Fibroblast of lung (primary cell): ENCODE measurements at regions not wholly inside any gene's neighbourhood (a gene's known extent, or its start where the extent isn't known, plus 50 kb on each side); places are given as distances from the start of the nearest gene placed in this dataset.

ENCODE experiments used
- DNase-seq, 2 donors: peaks; one replicate each; pipeline versions ENCODE4 v3.0.0 to v3.0.0-alpha.2; 2010; ENCODE audit warnings: low read depth in 2 of 2
- H2AFZ ChIP-seq: 2 replicates; pipeline ENCODE4 v1.5.1; 2012; ENCODE audit warnings: low read length, control low read depth, inconsistent platforms
- H3K27ac ChIP-seq: 2 replicates; pipeline ENCODE4 v1.5.1; 2011; ENCODE audit warnings: low read length, control low read depth; ENCODE audit not compliant: insufficient read depth
- H3K27me3 ChIP-seq: 2 replicates; pipeline ENCODE4 v1.5.1; 2011; ENCODE audit warnings: mild to moderate bottlenecking, low read length; ENCODE audit not compliant: control insufficient read depth, insufficient read depth
- H3K36me3 ChIP-seq: 2 replicates; pipeline ENCODE4 v1.5.1; 2011; ENCODE audit warnings: low read length; ENCODE audit not compliant: control insufficient read depth, insufficient read depth
- H3K4me1 ChIP-seq: 2 replicates; pipeline ENCODE4 v1.5.1; 2011; ENCODE audit warnings: low read length; ENCODE audit not compliant: control insufficient read depth, insufficient read depth; ENCODE audit errors: extremely low read depth
- H3K4me2 ChIP-seq: 2 replicates; pipeline ENCODE4 v1.5.1; 2011; ENCODE audit warnings: low read length, control low read depth; ENCODE audit not compliant: insufficient read depth; ENCODE audit errors: extremely low read depth
- H3K4me3 ChIP-seq, 4 experiments: fragments of 200-600 bp in 1 of 4; sonication (generic) in 1 of 4; replicated peaks in 1 of 4; 2 replicates each; pipeline ENCODE4 v1.5.1; 2011 to 2016; ENCODE audit warnings: low read length in 4 of 4, low read depth in 3 of 4, mild to moderate bottlenecking in 3 of 4, control low read depth in 2 of 4, inconsistent platforms in 1 of 4, mixed read lengths in 1 of 4; ENCODE audit not compliant: insufficient read depth in 1 of 4; ENCODE audit errors: control extremely low read depth in 1 of 4
- H3K79me2 ChIP-seq: 2 replicates; pipeline ENCODE4 v1.5.1; 2012; ENCODE audit warnings: mild to moderate bottlenecking, low read length, inconsistent platforms; ENCODE audit not compliant: control insufficient read depth, insufficient read depth
- H3K9ac ChIP-seq: 2 replicates; pipeline ENCODE4 v1.5.1; 2011; ENCODE audit warnings: mild to moderate bottlenecking, low read length, control low read depth; ENCODE audit not compliant: insufficient read depth
- H3K9me3 ChIP-seq: 2 replicates; pipeline ENCODE4 v1.5.1; 2012; ENCODE audit warnings: low read depth, low read length; ENCODE audit not compliant: control insufficient read depth, insufficient read depth
- H4K20me1 ChIP-seq: 2 replicates; pipeline ENCODE4 v1.5.1; 2011; ENCODE audit warnings: low read length; ENCODE audit not compliant: control insufficient read depth, insufficient read depth; ENCODE audit errors: extremely low read depth
- CTCF ChIP-seq, 2 donors: IDR thresholded peaks in 1 of 2; conservative IDR thresholded peaks in 1 of 2; 1 replicate in 1 of 2; 2 replicates in 1 of 2; pipeline ENCODE4 v1.5.1; 2011 to 2012; ENCODE audit warnings: low read length in 2 of 2, control low read depth in 1 of 2, inconsistent platforms in 1 of 2, low read depth in 1 of 2, mild to moderate bottlenecking in 1 of 2
- EZH2 ChIP-seq: IDR thresholded peaks from 2 replicates; pipeline ENCODE4 v1.5.1; 2012; ENCODE audit warnings: low read length, control low read depth, mild to moderate bottlenecking; ENCODE audit errors: missing control alignments

DNA sequence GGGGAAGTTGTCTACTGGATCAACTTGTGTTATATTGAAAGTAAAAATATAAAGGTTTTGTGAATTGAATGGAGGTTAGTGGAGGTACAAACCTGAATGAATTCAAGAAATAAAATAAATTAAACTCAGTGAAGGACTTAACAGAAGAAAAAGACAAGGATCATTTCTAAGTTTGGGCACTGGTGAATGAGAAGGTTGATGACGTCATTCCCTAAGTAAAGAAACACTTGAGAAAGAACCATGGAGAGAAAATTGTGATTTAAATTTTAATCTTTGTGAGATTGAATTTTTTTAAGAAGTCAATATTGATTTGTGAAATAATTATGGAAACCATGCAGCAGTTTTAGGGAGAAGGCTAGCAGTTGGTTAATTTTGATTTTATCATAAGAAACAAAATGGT, 900.3 kb upstream of the TYRP1 start:
- no peak overlapping the region for H3K4me3 ChIP-seq
- no peaks in the 10 kb centered on the region for H3K4me1 ChIP-seq
- no peak overlapping the region for H3K27ac ChIP-seq
- H2AFZ ChIP-seq, result no peak overlapping the region
- no peak for DNase-seq
- no peak for TF ChIP-seq EZH2
- TF ChIP-seq CTCF (conservative IDR thresholded peaks at IDR 0.05 in 1 of 2, IDR thresholded peaks at IDR 0.05 in 1 of 2; ENCODE audit: low read depth in 1 of 2, low read length in 2 of 2), result no peak
- no peak overlapping the region for H3K4me2 ChIP-seq
- no peaks in the 10 kb centered on the region for H3K79me2 ChIP-seq
- H4K20me1 ChIP-seq, result no peaks in the 10 kb centered on the region
- H3K27me3 ChIP-seq, result no peaks in the 10 kb centered on the region
- no peaks in the 10 kb centered on the region for H3K9me3 ChIP-seq
- H3K9ac ChIP-seq, result no peak overlapping the region
- H3K36me3 ChIP-seq, result no peaks in the 10 kb centered on the region

DNA sequence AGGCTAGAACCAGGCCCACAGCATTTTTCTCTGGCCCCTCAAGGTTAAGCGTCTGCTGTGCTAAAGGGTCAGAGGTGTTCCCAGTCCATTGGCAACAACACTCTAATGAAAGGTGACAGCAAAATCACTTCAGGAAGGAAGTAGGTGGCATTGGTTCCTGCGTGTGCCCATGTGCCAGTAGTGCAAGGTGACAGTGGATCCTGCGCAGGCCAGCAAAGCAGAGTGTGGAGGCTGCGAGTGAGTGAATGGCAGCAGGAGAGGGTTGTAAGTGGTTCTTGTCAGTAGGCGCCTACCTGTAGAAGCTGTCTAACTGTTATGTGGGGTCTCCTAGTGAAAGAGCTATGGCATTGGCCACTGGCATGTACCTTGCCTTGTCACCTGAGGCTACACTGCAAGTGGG, 898.2 kb upstream of the TYRP1 start:
- Histone ChIP-seq H3K27ac (no peak overlapping the region), H3K4me3 (no peak overlapping the region), H3K27me3 (no peaks in the 10 kb centered on the region), H2AFZ (no peak overlapping the region), H3K4me1 (no peaks in the 10 kb centered on the region), H3K79me2 (no peaks in the 10 kb centered on the region), H3K9me3 (no peaks in the 10 kb centered on the region), H3K4me2 (no peak overlapping the region), H3K36me3 (no peaks in the 10 kb centered on the region), H3K9ac (no peak overlapping the region), H4K20me1 (no peaks in the 10 kb centered on the region)
- DNase-seq, result no peak
- no peak for TF ChIP-seq EZH2
- TF ChIP-seq CTCF (conservative IDR thresholded peaks at IDR 0.05 in 1 of 2, IDR thresholded peaks at IDR 0.05 in 1 of 2; ENCODE audit: low read depth in 1 of 2, low read length in 2 of 2), result no peak

GRCh38 chr9:11805969-11806368, 887.2 kb upstream of the TYRP1 start:
- no peaks in the 10 kb centered on the region for H3K36me3 ChIP-seq
- no peak overlapping the region for H3K4me2 ChIP-seq
- H3K27me3 ChIP-seq, result no peaks in the 10 kb centered on the region
- TF ChIP-seq CTCF (conservative IDR thresholded peaks at IDR 0.05 in 1 of 2, IDR thresholded peaks at IDR 0.05 in 1 of 2; ENCODE audit: low read depth in 1 of 2, low read length in 2 of 2) (no peak), EZH2 (no peak)
- H3K27ac ChIP-seq, result no peak overlapping the region
- H2AFZ ChIP-seq, result no peak overlapping the region
- no peaks in the 10 kb centered on the region for H4K20me1 ChIP-seq
- no peaks in the 10 kb centered on the region for H3K79me2 ChIP-seq
- no peak overlapping the region for H3K4me3 ChIP-seq
- H3K4me1 ChIP-seq, result no peaks in the 10 kb centered on the region
- no peak for DNase-seq
- no peak overlapping the region for H3K9ac ChIP-seq
- no peaks in the 10 kb centered on the region for H3K9me3 ChIP-seq
